Neuron (in vitro differentiated cells): ENCODE measurements at regions not wholly inside any gene's neighbourhood (a gene's known extent, or its start where the extent isn't known, plus 50 kb on each side); places are given as distances from the start of the nearest gene placed in this dataset.
"Not testable (repeated sequence)": the region's sequence is repeated elsewhere in the genome, so short reads cannot be mapped to it uniquely, and the experiment has no call there.

Source experiments
- H2AFZ ChIP-seq: one replicate; pipeline ENCODE4 v1.6.1; 2013; ENCODE audit warnings: low read depth, mild to moderate bottlenecking, inconsistent platforms, low read length, moderate library complexity
- H3K27me3 ChIP-seq: one replicate; pipeline ENCODE4 v1.6.1; 2013; ENCODE audit warnings: low read length; ENCODE audit not compliant: insufficient read depth
- H3K36me3 ChIP-seq: one replicate; pipeline ENCODE4 v1.6.1; 2013; ENCODE audit warnings: low read length; ENCODE audit not compliant: insufficient read depth
- H3K4me1 ChIP-seq: one replicate; pipeline ENCODE4 v1.6.1; 2013; ENCODE audit warnings: low read length; ENCODE audit not compliant: insufficient read depth
- H3K4me3 ChIP-seq: 2 replicates; pipeline ENCODE4 v1.5.1; 2013; ENCODE audit warnings: mild to moderate bottlenecking, low read length, moderate library complexity
- H3K9me3 ChIP-seq: one replicate; pipeline ENCODE4 v1.6.1; 2013; ENCODE audit warnings: low read length

- Histone ChIP-seq H3K36me3 (no peaks in the 10 kb centered on the region), H3K9me3 (peaks cover 4% of the 10 kb centered on the region), H3K27me3 (no peaks in the 10 kb centered on the region), H3K4me1 (peaks cover 11% of the 10 kb centered on the region), H3K4me3 (no peak overlapping the region), H2AFZ (no peak overlapping the region)
Observed at GRCh38 chr3:64380546-64380945, 155.3 kb upstream of the PRICKLE2 start.

GRCh38 chr3:64379221-64379620, 154.0 kb upstream of the PRICKLE2 start:
- no peaks in the 10 kb centered on the region for H3K27me3 ChIP-seq
- peaks cover 7% of the 10 kb centered on the region for H3K4me1 ChIP-seq
- H3K4me3 ChIP-seq: no peak overlapping the region
- H3K9me3 ChIP-seq: peaks cover 4% of the 10 kb centered on the region
- H2AFZ ChIP-seq: no peak overlapping the region
- no peaks in the 10 kb centered on the region for H3K36me3 ChIP-seq

- Histone ChIP-seq H3K9me3 (peaks cover 2% of the 10 kb centered on the region), H3K36me3 (no peaks in the 10 kb centered on the region), H3K4me3 (no peak overlapping the region), H3K4me1 (peaks cover 7% of the 10 kb centered on the region), H2AFZ (no peak overlapping the region), H3K27me3 (no peaks in the 10 kb centered on the region)
Observed at GRCh38 chr3:64377942-64378341, 152.7 kb upstream of the PRICKLE2 start.

GRCh38 chr3:64375737-64376136, 150.5 kb upstream of the PRICKLE2 start:
- Histone ChIP-seq H3K4me1 (peaks cover 7% of the 10 kb centered on the region), H2AFZ (no peak overlapping the region), H3K4me3 (no peak overlapping the region), H3K9me3 (no peaks in the 10 kb centered on the region), H3K36me3 (no peaks in the 10 kb centered on the region), H3K27me3 (no peaks in the 10 kb centered on the region)

GRCh38 chr3:64369390-64369789, 144.1 kb upstream of the PRICKLE2 start:
- H3K36me3 ChIP-seq: no peaks in the 10 kb centered on the region
- H3K9me3 ChIP-seq: no peaks in the 10 kb centered on the region
- H3K27me3 ChIP-seq: no peaks in the 10 kb centered on the region
- no peak overlapping the region for H2AFZ ChIP-seq
- no peak overlapping the region for H3K4me3 ChIP-seq
- no peaks in the 10 kb centered on the region for H3K4me1 ChIP-seq

GRCh38 chr3:64368257-64369020, 143.2 kb upstream of the PRICKLE2 start:
- Histone ChIP-seq H3K4me3 (no peak overlapping the region), H3K27me3 (no peaks in the 10 kb centered on the region), H2AFZ (no peak overlapping the region), H3K9me3 (no peaks in the 10 kb centered on the region), H3K36me3 (no peaks in the 10 kb centered on the region), H3K4me1 (no peaks in the 10 kb centered on the region)

- H3K4me1 ChIP-seq: no peaks in the 10 kb centered on the region
- H2AFZ ChIP-seq: no peak overlapping the region
- no peak overlapping the region for H3K4me3 ChIP-seq
- no peaks in the 10 kb centered on the region for H3K27me3 ChIP-seq
- H3K36me3 ChIP-seq: no peaks in the 10 kb centered on the region
- no peaks in the 10 kb centered on the region for H3K9me3 ChIP-seq
Observed at GRCh38 chr3:64365877-64366276, 140.6 kb upstream of the PRICKLE2 start.

- Histone ChIP-seq H3K4me1 (no peaks in the 10 kb centered on the region), H3K4me3 (no peak overlapping the region), H3K27me3 (no peaks in the 10 kb centered on the region), H3K36me3 (no peaks in the 10 kb centered on the region), H3K9me3 (no peaks in the 10 kb centered on the region), H2AFZ (no peak overlapping the region)
Observed at GRCh38 chr3:64363842-64364241, 138.6 kb upstream of the PRICKLE2 start.

GRCh38 chr3:64361962-64362735, 136.9 kb upstream of the PRICKLE2 start:
- Histone ChIP-seq H3K4me3 (no peak overlapping the region), H3K4me1 (no peaks in the 10 kb centered on the region), H3K9me3 (no peaks in the 10 kb centered on the region), H3K27me3 (no peaks in the 10 kb centered on the region), H3K36me3 (no peaks in the 10 kb centered on the region), H2AFZ (no peak overlapping the region)

- H3K4me3 ChIP-seq, H3K27me3 ChIP-seq, H2AFZ ChIP-seq, H3K4me1 ChIP-seq, H3K36me3 ChIP-seq, H3K9me3 ChIP-seq: not testable (repeated sequence)
Observed at GRCh38 chr3:64361036-64361435, 135.8 kb upstream of the PRICKLE2 start.

- H3K4me3 ChIP-seq: no peak overlapping the region
- peaks cover 1% of the 10 kb centered on the region for H3K4me1 ChIP-seq
- no peaks in the 10 kb centered on the region for H3K36me3 ChIP-seq
- no peak overlapping the region for H2AFZ ChIP-seq
- no peaks in the 10 kb centered on the region for H3K9me3 ChIP-seq
- H3K27me3 ChIP-seq: no peaks in the 10 kb centered on the region
Observed at GRCh38 chr3:64360280-64360679, 135.0 kb upstream of the PRICKLE2 start.

- Histone ChIP-seq H2AFZ (no peak overlapping the region), H3K27me3 (no peaks in the 10 kb centered on the region), H3K36me3 (no peaks in the 10 kb centered on the region), H3K4me1 (peaks cover 1% of the 10 kb centered on the region), H3K9me3 (no peaks in the 10 kb centered on the region), H3K4me3 (no peak overlapping the region)
Observed at GRCh38 chr3:64359735-64360134, 134.5 kb upstream of the PRICKLE2 start.

GRCh38 chr3:64358853-64359252, 133.6 kb upstream of the PRICKLE2 start:
- peaks cover 1% of the 10 kb centered on the region for H3K4me1 ChIP-seq
- no peak overlapping the region for H2AFZ ChIP-seq
- no peaks in the 10 kb centered on the region for H3K9me3 ChIP-seq
- no peaks in the 10 kb centered on the region for H3K27me3 ChIP-seq
- no peaks in the 10 kb centered on the region for H3K36me3 ChIP-seq
- H3K4me3 ChIP-seq: no peak overlapping the region
